GM18861 (cell line): ENCODE measurements at regions not wholly inside any gene's neighbourhood (a gene's known extent, or its start where the extent isn't known, plus 50 kb on each side); places are given as distances from the start of the nearest gene placed in this dataset.
"Not testable (repeated sequence)": the region's sequence is repeated elsewhere in the genome, so short reads cannot be mapped to it uniquely, and the experiment has no call there.

Experiments used
- ATAC-seq: cut with Tn5 transposase; IDR thresholded peaks from one replicate; pipeline ENCODE4 v1.9.1; 2021; ENCODE audit not compliant: unreplicated experiment

GRCh38 chr3:140863580-140864009 lies 78.0 kb upstream of the SLC25A36 start:
- no peak for ATAC-seq

GRCh38 chr3:140870351-140870750 lies 71.3 kb upstream of the SLC25A36 start:
- ATAC-seq: no peak

- no peak for ATAC-seq
Observed at GRCh38 chr3:140871022-140871421, 70.6 kb upstream of the SLC25A36 start.

GRCh38 chr3:140872165-140872564 lies 69.5 kb upstream of the SLC25A36 start:
- not testable (repeated sequence) for ATAC-seq

GRCh38 chr3:140883428-140884040 lies 58.1 kb upstream of the SLC25A36 start:
- ATAC-seq: no peak

GRCh38 chr3:140885697-140886096 lies 55.9 kb upstream of the SLC25A36 start:
- not testable (repeated sequence) for ATAC-seq
